ENCODE measurements at regions not wholly inside any gene's neighbourhood (a gene's known extent, or its start where the extent isn't known, plus 50 kb on each side); places are given as distances from the start of the nearest gene placed in this dataset.
"Not testable (repeated sequence)": the region's sequence is repeated elsewhere in the genome, so short reads cannot be mapped to it uniquely, and the experiment has no call there.

GRCh38 chr12:28994179-28994715 is 154.8 kb upstream of the FAR2 start:
- H3K9me3 ChIP-seq (ENCODE audit: control insufficient read depth, low read length, poor library complexity, severe bottlenecking) = no peaks in the 10 kb centered on the region
- no peak for DNase-seq
- ATAC-seq = no peak
- peaks cover 15% of the 10 kb centered on the region for H3K27me3 Mint-ChIP-seq
- peaks cover 2% of the 10 kb centered on the region for H3K36me3 Mint-ChIP-seq (ENCODE audit: low read depth)
- no peaks in the 10 kb centered on the region for H3K4me1 Mint-ChIP-seq
- H3K4me3 Mint-ChIP-seq = no peak overlapping the region
- H3K27ac Mint-ChIP-seq = no peak overlapping the region

GRCh38 chr12:28996688-28997087 is 152.4 kb upstream of the FAR2 start:
- no peak for ATAC-seq
- H3K27me3 Mint-ChIP-seq = peaks cover 10% of the 10 kb centered on the region
- H3K36me3 Mint-ChIP-seq (ENCODE audit: low read depth) = peaks cover 2% of the 10 kb centered on the region
- no peak overlapping the region for H3K4me3 Mint-ChIP-seq
- H3K9me3 ChIP-seq (ENCODE audit: control insufficient read depth, low read length, poor library complexity, severe bottlenecking) = no peaks in the 10 kb centered on the region
- H3K4me1 Mint-ChIP-seq = no peaks in the 10 kb centered on the region
- no peak overlapping the region for H3K27ac Mint-ChIP-seq
- DNase-seq = no peak

GRCh38 chr12:28998662-28999120 is 150.4 kb upstream of the FAR2 start:
- no peak overlapping the region for H3K4me3 Mint-ChIP-seq
- DNase-seq (no peak), ATAC-seq (no peak)
- peaks cover 10% of the 10 kb centered on the region for H3K27me3 Mint-ChIP-seq
- H3K4me1 Mint-ChIP-seq = no peaks in the 10 kb centered on the region
- peaks cover 2% of the 10 kb centered on the region for H3K36me3 Mint-ChIP-seq (ENCODE audit: low read depth)
- no peak overlapping the region for H3K27ac Mint-ChIP-seq
- H3K9me3 ChIP-seq (ENCODE audit: control insufficient read depth, low read length, poor library complexity, severe bottlenecking) = no peaks in the 10 kb centered on the region

- no peak overlapping the region for H3K4me3 Mint-ChIP-seq
- no peak for DNase-seq
- no peaks in the 10 kb centered on the region for H3K9me3 ChIP-seq (ENCODE audit: control insufficient read depth, low read length, poor library complexity, severe bottlenecking)
- no peaks in the 10 kb centered on the region for H3K4me1 Mint-ChIP-seq
- H3K27me3 Mint-ChIP-seq = peaks cover 5% of the 10 kb centered on the region
- H3K27ac Mint-ChIP-seq = no peak overlapping the region
- no peaks in the 10 kb centered on the region for H3K36me3 Mint-ChIP-seq (ENCODE audit: low read depth)
- no peak for ATAC-seq
These were observed 144.8 kb upstream of the FAR2 start for GRCh38 chr12:29004066-29004935.

- ATAC-seq (no peak), DNase-seq (no peak)
- Mint-ChIP-seq H3K27me3 (peaks cover 5% of the 10 kb centered on the region), H3K36me3 (ENCODE audit: low read depth) (no peaks in the 10 kb centered on the region), H3K4me1 (no peaks in the 10 kb centered on the region), H3K4me3 (no peak overlapping the region), H3K27ac (no peak overlapping the region)
- H3K9me3 ChIP-seq (ENCODE audit: control insufficient read depth, low read length, poor library complexity, severe bottlenecking) = no peaks in the 10 kb centered on the region
These were observed 144.2 kb upstream of the FAR2 start for GRCh38 chr12:29004936-29005304.

GRCh38 chr12:29008786-29009185 is 140.3 kb upstream of the FAR2 start:
- no peaks in the 10 kb centered on the region for H3K36me3 Mint-ChIP-seq (ENCODE audit: low read depth)
- no peak overlapping the region for H3K27ac Mint-ChIP-seq
- no peak for DNase-seq
- peaks cover 5% of the 10 kb centered on the region for H3K27me3 Mint-ChIP-seq
- H3K9me3 ChIP-seq (ENCODE audit: control insufficient read depth, low read length, poor library complexity, severe bottlenecking) = no peaks in the 10 kb centered on the region
- H3K4me3 Mint-ChIP-seq = no peak overlapping the region
- H3K4me1 Mint-ChIP-seq = no peaks in the 10 kb centered on the region
- ATAC-seq = no peak

- H3K4me3 Mint-ChIP-seq = no peak overlapping the region
- H3K27me3 Mint-ChIP-seq = peaks cover 5% of the 10 kb centered on the region
- no peaks in the 10 kb centered on the region for H3K4me1 Mint-ChIP-seq
- DNase-seq (no peak), ATAC-seq (no peak)
- H3K27ac Mint-ChIP-seq = no peak overlapping the region
- H3K36me3 Mint-ChIP-seq (ENCODE audit: low read depth) = no peaks in the 10 kb centered on the region
- no peaks in the 10 kb centered on the region for H3K9me3 ChIP-seq (ENCODE audit: control insufficient read depth, low read length, poor library complexity, severe bottlenecking)
These were observed 136.4 kb upstream of the FAR2 start for GRCh38 chr12:29012673-29013072.

GRCh38 chr12:29017532-29017931 is 131.5 kb upstream of the FAR2 start:
- H3K4me3 Mint-ChIP-seq; H3K27me3 Mint-ChIP-seq; H3K4me1 Mint-ChIP-seq; DNase-seq; H3K36me3 Mint-ChIP-seq (ENCODE audit: low read depth); ATAC-seq; H3K27ac Mint-ChIP-seq; H3K9me3 ChIP-seq (ENCODE audit: control insufficient read depth, low read length, poor library complexity, severe bottlenecking): not testable (repeated sequence)

GRCh38 chr12:29023436-29024076 is 125.5 kb upstream of the FAR2 start:
- peaks cover 13% of the 10 kb centered on the region for H3K27me3 Mint-ChIP-seq
- no peak for DNase-seq

GRCh38 chr12:29024117-29024516 is 125.0 kb upstream of the FAR2 start:
- DNase-seq = no peak
- Mint-ChIP-seq H3K27me3 (peaks cover 13% of the 10 kb centered on the region), H3K4me3 (no peak overlapping the region), H3K4me1 (peaks cover 4% of the 10 kb centered on the region), H3K27ac (no peak overlapping the region), H3K36me3 (ENCODE audit: low read depth) (peaks cover under 1% of the 10 kb centered on the region)
- H3K9me3 ChIP-seq (ENCODE audit: control insufficient read depth, low read length, poor library complexity, severe bottlenecking) = no peaks in the 10 kb centered on the region
- ATAC-seq = no peak

More at GRCh38 chr12:29023436-29024076, 125.5 kb upstream of the FAR2 start:
- H3K9me3 ChIP-seq (ENCODE audit: control insufficient read depth, low read length, poor library complexity, severe bottlenecking) = no peaks in the 10 kb centered on the region
- H3K27ac Mint-ChIP-seq = no peak overlapping the region
- H3K4me1 Mint-ChIP-seq = peaks cover 4% of the 10 kb centered on the region
- no peaks in the 10 kb centered on the region for H3K36me3 Mint-ChIP-seq (ENCODE audit: low read depth)
- H3K4me3 Mint-ChIP-seq = no peak overlapping the region
- no peak for ATAC-seq

- Mint-ChIP-seq H3K36me3 (ENCODE audit: low read depth) (peaks cover 2% of the 10 kb centered on the region), H3K4me1 (peaks cover 4% of the 10 kb centered on the region), H3K4me3 (no peak overlapping the region), H3K27ac (no peak overlapping the region), H3K27me3 (peaks cover 25% of the 10 kb centered on the region)
- no peaks in the 10 kb centered on the region for H3K9me3 ChIP-seq (ENCODE audit: control insufficient read depth, low read length, poor library complexity, severe bottlenecking)
- no peak for ATAC-seq
- no peak for DNase-seq
These were observed 123.1 kb upstream of the FAR2 start for GRCh38 chr12:29025937-29026336.

GRCh38 chr12:29026419-29026818 is 122.7 kb upstream of the FAR2 start:
- Mint-ChIP-seq H3K27ac (no peak overlapping the region), H3K36me3 (ENCODE audit: low read depth) (peaks cover 2% of the 10 kb centered on the region), H3K4me3 (no peak overlapping the region), H3K27me3 (peaks cover 22% of the 10 kb centered on the region), H3K4me1 (peaks cover 4% of the 10 kb centered on the region)
- ATAC-seq (no peak), DNase-seq (no peak)
- H3K9me3 ChIP-seq (ENCODE audit: control insufficient read depth, low read length, poor library complexity, severe bottlenecking) = no peaks in the 10 kb centered on the region

- not testable (repeated sequence) for DNase-seq; H3K27ac Mint-ChIP-seq; H3K4me1 Mint-ChIP-seq; H3K4me3 Mint-ChIP-seq; ATAC-seq; H3K36me3 Mint-ChIP-seq (ENCODE audit: low read depth); H3K9me3 ChIP-seq (ENCODE audit: control insufficient read depth, low read length, poor library complexity, severe bottlenecking)
- H3K27me3 Mint-ChIP-seq = peaks cover 26% of the 10 kb centered on the region
These were observed 119.6 kb upstream of the FAR2 start for GRCh38 chr12:29029484-29029883.
